Brain microvascular endothelial cell (primary cell): ENCODE measurements at regions not wholly inside any gene's neighbourhood (a gene's known extent, or its start where the extent isn't known, plus 50 kb on each side); places are given as distances from the start of the nearest gene placed in this dataset.

Experiments
- DNase-seq: peaks from one replicate; pipeline ENCODE4 v3.0.0-alpha.2; 2020
- H3K27ac ChIP-seq: fragments of 250-450 bp; sonication (Bioruptor Pico); 2 replicates; pipeline ENCODE4 v1.5.1; 2020; ENCODE audit warnings: mild to moderate bottlenecking, moderate library complexity
- H3K27me3 ChIP-seq: fragments of 250-450 bp; sonication (Bioruptor Pico); replicated peaks from 2 replicates; pipeline ENCODE4 v1.5.1; 2020; ENCODE audit warnings: mild to moderate bottlenecking
- H3K36me3 ChIP-seq: fragments of 250-450 bp; sonication (Bioruptor Pico); replicated peaks from 2 replicates; pipeline ENCODE4 v1.5.1; 2020; ENCODE audit warnings: mild to moderate bottlenecking
- H3K4me3 ChIP-seq: 2 replicates; pipeline ENCODE4 v1.5.1; 2011; ENCODE audit warnings: low read depth, mild to moderate bottlenecking, control low read depth, low read length, moderate library complexity
- CTCF ChIP-seq: IDR thresholded peaks from 2 replicates; pipeline ENCODE4 v1.5.1; 2011; ENCODE audit warnings: low read depth, mild to moderate bottlenecking, moderate library complexity, low read length, control low read depth, inconsistent platforms; ENCODE audit errors: missing control alignments
- in situ Hi-C: cut with HindIII; loops from 2 replicates; pipeline ENCODE4 v1.10.0; 2017; ENCODE audit warnings: low sequenced_read_pairs, low pct_ligation_motif_present

- no peak for TF ChIP-seq CTCF
- H3K27me3 ChIP-seq = no peaks in the 10 kb centered on the region
- H3K27ac ChIP-seq = no peak overlapping the region
- in situ Hi-C loops = no loop called here
- DNase-seq = no peak
- H3K4me3 ChIP-seq = no peak overlapping the region
- H3K36me3 ChIP-seq = no peaks in the 10 kb centered on the region
Observed at GRCh38 chr19:32124585-32124984, 220.8 kb upstream of the ZNF507 start.

GRCh38 chr19:32129141-32129540 is 216.3 kb upstream of the ZNF507 start:
- in situ Hi-C loops = no loop called here
- Histone ChIP-seq H3K27me3 (no peaks in the 10 kb centered on the region), H3K27ac (no peak overlapping the region), H3K36me3 (no peaks in the 10 kb centered on the region), H3K4me3 (no peak overlapping the region)
- DNase-seq = no peak
- TF ChIP-seq CTCF = no peak

- TF ChIP-seq CTCF = no peak
- Histone ChIP-seq H3K36me3 (no peaks in the 10 kb centered on the region), H3K27ac (no peak overlapping the region), H3K27me3 (no peaks in the 10 kb centered on the region), H3K4me3 (no peak overlapping the region)
- in situ Hi-C loops = no loop called here
- DNase-seq = no peak
Observed at GRCh38 chr19:32130332-32130731, 215.1 kb upstream of the ZNF507 start.

- in situ Hi-C loops = no loop called here
- no peak for DNase-seq
- no peaks in the 10 kb centered on the region for H3K27me3 ChIP-seq
- H3K4me3 ChIP-seq = no peak overlapping the region
- H3K27ac ChIP-seq = no peak overlapping the region
- no peaks in the 10 kb centered on the region for H3K36me3 ChIP-seq
- no peak for TF ChIP-seq CTCF
Observed at GRCh38 chr19:32131005-32131404, 214.4 kb upstream of the ZNF507 start.

GRCh38 chr19:32138416-32138815 is 207.0 kb upstream of the ZNF507 start:
- H3K27me3 ChIP-seq = no peaks in the 10 kb centered on the region
- in situ Hi-C loops = no loop called here
- no peak for TF ChIP-seq CTCF

GRCh38 chr19:32141840-32142511 is 203.4 kb upstream of the ZNF507 start:
- no peak for TF ChIP-seq CTCF
- H3K36me3 ChIP-seq = no peaks in the 10 kb centered on the region
- DNase-seq = no peak
- no peaks in the 10 kb centered on the region for H3K27me3 ChIP-seq
- in situ Hi-C loops = no loop called here
- no peak overlapping the region for H3K4me3 ChIP-seq
- no peak overlapping the region for H3K27ac ChIP-seq

More at GRCh38 chr19:32138416-32138815, 207.0 kb upstream of the ZNF507 start:
- no peaks in the 10 kb centered on the region for H3K36me3 ChIP-seq
- no peak overlapping the region for H3K4me3 ChIP-seq
- no peak overlapping the region for H3K27ac ChIP-seq
- no peak for DNase-seq
